GM12878 (cell line): ENCODE measurements at regions not wholly inside any gene's neighbourhood (a gene's known extent, or its start where the extent isn't known, plus 50 kb on each side); places are given as distances from the start of the nearest gene placed in this dataset.

Experiments used
- ATAC-seq: fragments of 200-7000 bp; cut with Tn5 transposase; 3 replicates; pipeline ENCODE4 v1.9.1; 2020; ENCODE audit warnings: mild to moderate bottlenecking, moderate library complexity
- BruUV-seq: library from RNA; stranded (reverse); fragments of 400-500 nt; replicated peaks from 2 replicates; lab custom pipeline; 2021; lab: Mats Ljungman, UMichigan
- CTCF ChIA-PET: fragments of 300-600 bp; sonication (Branson Sonifier 250); formaldehyde crosslinking; extraction: SDS; loops from one replicate; lab custom pipeline; 2021; ENCODE audit warnings: inconsistent platforms; lab: Yijun Ruan, JAX
- POLR2A ChIA-PET: fragments of 350-600 bp; formaldehyde crosslinking; extraction: SDS; loops from one replicate; lab custom pipeline; 2021; ENCODE audit warnings: inconsistent platforms; lab: Charles Lee
- RAD21 ChIA-PET: fragments of 300-600 bp; sonication (Branson Sonifier 250); formaldehyde crosslinking; loops from one replicate; lab custom pipeline; 2023; ENCODE audit warnings: antibody characterized with exemption; ENCODE audit not compliant: unreplicated experiment; lab: Charles Lee
- SMC1A ChIA-PET: fragments of 300-600 bp; sonication (Branson Sonifier 250); formaldehyde crosslinking; loops from one replicate; lab custom pipeline; 2023; ENCODE audit not compliant: unreplicated experiment, uncharacterized antibody; lab: Charles Lee
- DNase-seq: peaks from one replicate; pipeline ENCODE4 v3.0.0-alpha.2; 2011; ENCODE audit warnings: low read depth, low spot score
- FAIRE-seq: peaks from 3 replicates; lab custom pipeline; 2011; peaks lifted over from hg19 to GRCh38; lab: Jason Lieb, UNC
- H2AFZ ChIP-seq: 2 replicates; pipeline ENCODE4 v1.6.0; 2011; ENCODE audit warnings: low read depth, low read length, control low read depth; ENCODE audit not compliant: control insufficient read depth
- H3K27ac ChIP-seq: 2 replicates; pipeline ENCODE4 v1.5.1; 2011; ENCODE audit warnings: control low read depth; ENCODE audit not compliant: control insufficient read depth, insufficient read depth
- H3K27me3 ChIP-seq, 2 experiments: replicated peaks in 1 of 2; 2 replicates each; pipeline versions ENCODE4 v1.6.0 to v1.6.1; 2011; ENCODE audit warnings: low read length in 1 of 2; ENCODE audit not compliant: control insufficient read depth in 2 of 2, insufficient read depth in 2 of 2
- H3K36me3 ChIP-seq, 2 experiments: 2 replicates each; pipeline ENCODE4 v1.5.1; 2011; ENCODE audit warnings: low read length in 1 of 2; ENCODE audit not compliant: control insufficient read depth in 2 of 2, insufficient read depth in 2 of 2
- H3K4me1 ChIP-seq: 2 replicates; pipeline ENCODE4 v1.6.1; 2011; ENCODE audit warnings: mild to moderate bottlenecking, low read length, moderate library complexity, mixed read lengths; ENCODE audit not compliant: control insufficient read depth, insufficient read depth
- H3K4me2 ChIP-seq: 2 replicates; pipeline ENCODE4 v1.6.0; 2011; ENCODE audit warnings: control low read depth; ENCODE audit not compliant: control insufficient read depth, insufficient read depth
- H3K4me3 ChIP-seq: fragments of 200-600 bp; sonication (generic); 2 replicates; pipeline ENCODE4 v1.5.1; 2016
- H3K79me2 ChIP-seq: 2 replicates; pipeline ENCODE4 v1.6.0; 2011; ENCODE audit warnings: low read length; ENCODE audit not compliant: control insufficient read depth, insufficient read depth
- H3K9ac ChIP-seq: 2 replicates; pipeline ENCODE4 v1.8.0; 2011; ENCODE audit warnings: low read length, control low read depth, mixed read lengths; ENCODE audit not compliant: control insufficient read depth, insufficient read depth
- H3K9me3 ChIP-seq: replicated peaks from 3 replicates; pipeline ENCODE4 v1.5.1; 2011; ENCODE audit warnings: mild to moderate bottlenecking, low read length; ENCODE audit not compliant: control insufficient read depth, insufficient read depth
- H4K20me1 ChIP-seq: 2 replicates; pipeline ENCODE4 v1.6.0; 2011; ENCODE audit not compliant: control insufficient read depth, insufficient read depth
- ATF3 ChIP-seq: IDR thresholded peaks from 2 replicates; pipeline ENCODE4 v1.6.1; 2011; ENCODE audit warnings: low read depth, mild to moderate bottlenecking, low read length, moderate library complexity, borderline replicate concordance; ENCODE audit errors: extremely low read depth
- REST ChIP-seq: IDR thresholded peaks from 2 replicates; pipeline ENCODE4 v1.6.1; 2012; ENCODE audit warnings: mild to moderate bottlenecking, low read depth, low read length
- WGBS: methylation state at CpG from one replicate; pipeline ENCODE4 v1.1.6; 2016; ENCODE audit warnings: low lambda C conversion rate; ENCODE audit not compliant: insufficient replicate concordance, insufficient coverage; ENCODE audit errors: missing lambda C conversion rate; 5-methylcytosine and 5-hydroxymethylcytosine counted together
- in situ Hi-C: fragments of 300-500 bp; cut with MboI; formaldehyde crosslinking; loops from 9 replicates; pipeline ENCODE4 v1.14.3; 2018; ENCODE audit warnings: mixed read lengths
- intact Hi-C: fragments of 100-400 bp; cut with micrococcal nuclease; formaldehyde crosslinking; loops from one replicate; pipeline ENCODE4 v1.14.2; 2022; ENCODE audit not compliant: unreplicated experiment

GRCh38 chr17:45660474-45660873 is 123.6 kb upstream of the CRHR1 start:
- H4K20me1 ChIP-seq = no peaks in the 10 kb centered on the region
- no TSS peak for BruUV-seq
- RAD21 ChIA-PET = no interaction called here
- no peak overlapping the region for H3K27ac ChIP-seq
- intact Hi-C loops = no loop called here
- H3K4me2 ChIP-seq = no peak overlapping the region
- DNase-seq = no peak
- H2AFZ ChIP-seq = no peak overlapping the region
- POLR2A ChIA-PET = no interaction called here
- H3K9ac ChIP-seq = no peak overlapping the region
- no peaks in the 10 kb centered on the region for H3K36me3 ChIP-seq
- no peak for FAIRE-seq
- no peak overlapping the region for H3K4me3 ChIP-seq
- CTCF ChIA-PET = interaction anchor here (1.4 kb wide), 1 partner anchor 20 kb away, joined by 3 read pairs; no protein-coding TSS in a partner anchor
- H3K79me2 ChIP-seq = no peaks in the 10 kb centered on the region
- no peaks in the 10 kb centered on the region for H3K4me1 ChIP-seq
- SMC1A ChIA-PET = no interaction called here
- WGBS = 5% methylated on average over 3 of the region's 4 CpGs
- peaks cover 0 to 2% of the 10 kb centered on the region in 2 experiments; a peak in 1 of 4 replicates for H3K27me3 ChIP-seq
- no peak for ATAC-seq
- in situ Hi-C loops = no loop called here
- TF ChIP-seq REST (peak; percentile 57), ATF3 (no peak)
- no peaks in the 10 kb centered on the region; the same call in none of the 3 replicates for H3K9me3 ChIP-seq
